ENCODE measurements at regions not wholly inside any gene's neighbourhood (a gene's known extent, or its start where the extent isn't known, plus 50 kb on each side); places are given as distances from the start of the nearest gene placed in this dataset.

DNA sequence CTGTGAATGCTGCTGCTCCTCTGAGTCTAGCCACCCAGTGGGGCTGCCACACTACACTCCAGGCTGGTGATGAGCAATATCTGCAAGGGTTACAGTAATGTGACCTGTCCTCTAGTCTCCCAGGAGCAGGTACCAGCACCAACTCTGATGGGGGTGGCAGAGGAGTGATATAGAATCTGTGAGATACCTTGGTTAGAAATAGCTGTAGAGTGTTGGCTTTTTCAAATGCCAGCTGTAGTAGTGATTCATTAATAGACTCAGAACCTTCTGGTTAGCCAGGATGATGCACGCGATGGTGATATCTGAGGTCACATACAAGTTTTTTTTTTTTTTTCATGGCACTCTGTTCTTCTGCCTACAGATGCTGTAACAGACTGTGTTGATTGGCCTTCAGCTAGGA, 757.1 kb downstream of the INHBA start:
- TF ChIP-seq POLR2A (IDR thresholded peaks at IDR 0.05) = no peak
- intact Hi-C loops (cut with DNase I; ENCODE audit: low total_unique reads) = no loop called here
- Histone ChIP-seq H3K4me1 (no peaks in the 10 kb centered on the region), H3K9me3 (peaks cover 18 to 46% of the 10 kb centered on the region in 2 donors), H3K27me3 (no peaks in the 10 kb centered on the region), H3K27ac (no peak overlapping the region), H3K4me3 (no peak overlapping the region), H3K36me3 (no peaks in the 10 kb centered on the region)
- DNase-seq (ENCODE audit: low spot score in 2 of 2) = no peak

DNA sequence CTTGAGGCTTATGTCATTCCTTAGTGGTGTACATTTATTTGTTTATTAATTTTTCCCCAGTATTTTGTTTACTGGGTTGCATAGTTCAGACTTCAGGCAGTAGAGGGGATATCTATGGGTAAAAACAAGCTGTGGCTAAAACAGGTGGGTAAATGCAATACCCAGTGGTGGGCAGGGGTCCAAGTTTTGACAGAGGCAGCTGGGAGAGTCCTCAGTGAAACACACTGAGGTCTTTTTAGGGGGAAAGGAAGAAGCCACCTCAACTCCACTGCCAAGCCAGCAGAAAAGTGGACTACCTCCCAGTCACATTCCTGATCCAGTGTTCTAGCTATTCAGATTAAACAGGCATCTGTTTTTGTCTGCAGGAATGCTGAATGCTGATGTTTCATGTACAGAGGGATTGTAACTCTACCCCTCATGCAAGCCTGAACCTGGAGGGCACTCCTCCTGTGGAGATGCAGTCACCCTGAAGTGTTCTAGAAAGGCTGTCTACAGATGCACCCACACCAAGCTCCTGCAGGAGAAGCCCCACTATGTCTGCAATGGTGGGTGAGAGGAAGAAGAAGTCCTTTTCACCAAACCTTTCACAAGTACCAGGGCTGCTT, 757.8 kb downstream of the INHBA start:
- TF ChIP-seq, protein P1, sequence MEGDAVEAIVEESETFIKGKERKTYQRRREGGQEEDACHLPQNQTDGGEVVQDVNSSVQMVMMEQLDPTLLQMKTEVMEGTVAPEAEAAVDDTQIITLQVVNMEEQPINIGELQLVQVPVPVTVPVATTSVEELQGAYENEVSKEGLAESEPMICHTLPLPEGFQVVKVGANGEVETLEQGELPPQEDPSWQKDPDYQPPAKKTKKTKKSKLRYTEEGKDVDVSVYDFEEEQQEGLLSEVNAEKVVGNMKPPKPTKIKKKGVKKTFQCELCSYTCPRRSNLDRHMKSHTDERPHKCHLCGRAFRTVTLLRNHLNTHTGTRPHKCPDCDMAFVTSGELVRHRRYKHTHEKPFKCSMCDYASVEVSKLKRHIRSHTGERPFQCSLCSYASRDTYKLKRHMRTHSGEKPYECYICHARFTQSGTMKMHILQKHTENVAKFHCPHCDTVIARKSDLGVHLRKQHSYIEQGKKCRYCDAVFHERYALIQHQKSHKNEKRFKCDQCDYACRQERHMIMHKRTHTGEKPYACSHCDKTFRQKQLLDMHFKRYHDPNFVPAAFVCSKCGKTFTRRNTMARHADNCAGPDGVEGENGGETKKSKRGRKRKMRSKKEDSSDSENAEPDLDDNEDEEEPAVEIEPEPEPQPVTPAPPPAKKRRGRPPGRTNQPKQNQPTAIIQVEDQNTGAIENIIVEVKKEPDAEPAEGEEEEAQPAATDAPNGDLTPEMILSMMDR (IDR thresholded peaks at IDR 0.05) = no peak
- TF ChIP-seq POLR2A (IDR thresholded peaks at IDR 0.05) (no peak), POLR2AphosphoS5 (IDR thresholded peaks at IDR 0.05) (no peak)
- H3K27me3 ChIP-seq = no peaks in the 10 kb centered on the region
- no peaks in the 10 kb centered on the region for H3K4me1 ChIP-seq
- DNase-seq (ENCODE audit: low spot score in 2 of 2) = no peak
- no peaks in the 10 kb centered on the region for H3K36me3 ChIP-seq
- H3K27ac ChIP-seq = no peak overlapping the region
- H3K9me3 ChIP-seq = peaks cover 18 to 46% of the 10 kb centered on the region in 2 donors
- intact Hi-C loops (cut with DNase I; ENCODE audit: low total_unique reads) = no loop called here
- no peak overlapping the region for H3K4me3 ChIP-seq

DNA sequence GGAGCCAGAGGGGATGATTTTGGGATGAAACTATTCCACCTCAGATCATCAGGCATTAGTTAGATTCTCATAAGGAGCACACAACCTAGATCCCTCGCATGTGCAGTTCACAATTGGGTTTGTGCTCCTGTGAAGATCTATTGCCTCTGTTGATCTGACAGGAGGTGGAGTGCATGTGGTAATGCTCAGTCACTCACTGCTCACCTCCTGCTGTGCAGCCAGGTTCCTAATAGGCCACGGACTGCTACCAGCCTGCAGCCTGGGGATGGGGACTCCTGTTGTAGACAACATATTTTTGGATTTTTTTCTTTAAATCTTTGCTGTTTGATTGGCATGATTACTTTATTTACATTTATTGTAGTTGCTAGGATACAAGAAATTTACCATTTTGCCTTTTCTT, 765.0 kb downstream of the INHBA start:
- DNase-seq (ENCODE audit: low spot score in 2 of 2) = no peak
- peaks cover 8 to 11% of the 10 kb centered on the region in 2 donors for H3K9me3 ChIP-seq
- H3K4me3 ChIP-seq = no peak overlapping the region

DNA sequence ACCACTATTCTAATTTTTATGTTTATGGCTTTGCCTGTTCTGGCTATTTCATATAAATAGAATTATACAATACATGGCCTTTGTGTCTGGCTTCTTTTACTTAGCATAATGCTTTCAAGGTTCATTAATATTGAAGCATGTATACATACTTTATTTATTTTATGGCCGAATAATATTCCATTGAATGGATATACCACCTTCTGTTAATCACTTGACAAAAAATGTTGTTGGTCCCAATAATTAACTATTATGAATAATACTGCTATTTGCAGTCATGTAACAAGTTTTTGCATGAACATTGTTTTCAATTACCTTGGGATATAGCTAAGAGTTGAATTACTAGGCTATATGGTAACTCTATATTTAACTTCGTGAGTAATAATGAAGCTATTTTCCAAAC, 767.5 kb downstream of the INHBA start:
- no peak for TF ChIP-seq POLR2A (IDR thresholded peaks at IDR 0.05)
- TF ChIP-seq, protein P1 (IDR thresholded peaks at IDR 0.05) = no peak
- no peak for TF ChIP-seq POLR2AphosphoS5 (IDR thresholded peaks at IDR 0.05)
- H3K27ac ChIP-seq = no peak overlapping the region
- no peaks in the 10 kb centered on the region for H3K36me3 ChIP-seq
- H3K4me3 ChIP-seq = no peak overlapping the region
- H3K9me3 ChIP-seq = peaks cover 0 to 8% of the 10 kb centered on the region in 2 donors
- DNase-seq (ENCODE audit: low spot score in 2 of 2) = no peak
- H3K4me1 ChIP-seq = no peaks in the 10 kb centered on the region
- intact Hi-C loops (cut with DNase I; ENCODE audit: low total_unique reads) = no loop called here
- H3K27me3 ChIP-seq = no peaks in the 10 kb centered on the region

More for the DNA sequence above, 765.0 kb downstream of the INHBA start:
- TF ChIP-seq POLR2A (IDR thresholded peaks at IDR 0.05) = no peak
- TF ChIP-seq POLR2AphosphoS5 (IDR thresholded peaks at IDR 0.05) = no peak
- TF ChIP-seq, protein P1 (IDR thresholded peaks at IDR 0.05) = no peak
- Histone ChIP-seq H3K27ac (no peak overlapping the region), H3K36me3 (no peaks in the 10 kb centered on the region), H3K27me3 (no peaks in the 10 kb centered on the region), H3K4me1 (no peaks in the 10 kb centered on the region)
- intact Hi-C loops (cut with DNase I; ENCODE audit: low total_unique reads) = no loop called here

DNA sequence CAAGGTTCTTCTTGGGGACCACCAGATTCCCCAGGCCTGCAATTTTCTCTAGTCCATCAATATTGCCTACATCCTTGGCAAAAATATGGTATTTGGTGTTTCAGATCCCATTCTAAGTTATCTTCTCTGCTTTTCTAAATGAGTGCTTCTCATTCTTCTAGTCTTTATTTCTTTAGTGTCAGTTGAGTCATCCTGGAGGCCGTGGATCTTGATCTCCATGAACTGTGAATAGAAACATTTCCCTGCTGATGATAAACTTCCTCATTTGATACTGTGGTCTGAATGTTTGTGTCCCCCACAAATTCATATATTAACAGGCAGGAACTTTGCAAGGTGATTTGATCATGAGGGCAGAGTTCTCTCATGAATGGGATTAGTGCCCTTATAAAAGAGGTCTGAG, 779.3 kb downstream of the INHBA start:
- no peak for TF ChIP-seq POLR2AphosphoS5 (IDR thresholded peaks at IDR 0.05)
- DNase-seq (ENCODE audit: low spot score in 2 of 2) = no peak
- Histone ChIP-seq H3K27ac (no peak overlapping the region), H3K9me3 (no peaks in the 10 kb centered on the region), H3K27me3 (no peaks in the 10 kb centered on the region), H3K4me3 (no peak overlapping the region), H3K36me3 (no peaks in the 10 kb centered on the region), H3K4me1 (no peaks in the 10 kb centered on the region)
- intact Hi-C loops (cut with DNase I; ENCODE audit: low total_unique reads) = no loop called here

DNA sequence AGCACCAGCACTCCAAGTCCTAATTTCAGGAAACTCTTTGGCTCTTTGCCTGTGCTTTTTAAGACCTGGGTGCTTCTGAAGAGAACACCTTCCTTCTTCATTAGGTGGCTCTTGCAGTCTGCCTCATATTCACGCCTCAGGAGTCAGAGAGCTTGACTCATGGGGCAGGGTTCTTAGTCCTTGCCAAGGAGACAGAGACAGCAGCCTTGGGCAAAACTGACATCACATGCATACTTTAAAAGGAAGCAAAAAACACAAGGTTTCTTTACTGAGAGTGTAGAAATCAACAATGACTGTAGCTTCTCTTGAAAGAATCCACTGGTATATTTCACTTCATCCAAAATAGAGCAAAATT, 780.6 kb downstream of the INHBA start:
- intact Hi-C loops (cut with DNase I; ENCODE audit: low total_unique reads) = no loop called here
- TF ChIP-seq, protein P1 (IDR thresholded peaks at IDR 0.05) = no peak
- no peak for TF ChIP-seq POLR2AphosphoS5 (IDR thresholded peaks at IDR 0.05)
- no peak for TF ChIP-seq POLR2A (IDR thresholded peaks at IDR 0.05)
- no peaks in the 10 kb centered on the region for H3K4me1 ChIP-seq
- H3K27ac ChIP-seq = peak overlapping the region in 1 of 2 donors; percentile 11
- no peaks in the 10 kb centered on the region for H3K27me3 ChIP-seq
- H3K4me3 ChIP-seq = no peak overlapping the region
- DNase-seq (ENCODE audit: low spot score in 2 of 2) = peak in 1 of 2 donors; percentile 40
- no peaks in the 10 kb centered on the region for H3K36me3 ChIP-seq
- H3K9me3 ChIP-seq = no peaks in the 10 kb centered on the region

Measured in breast epithelium (tissue), 4 donors.